CD4-positive, alpha-beta T cell (primary cell): ENCODE measurements at regions not wholly inside any gene's neighbourhood (a gene's known extent, or its start where the extent isn't known, plus 50 kb on each side); places are given as distances from the start of the nearest gene placed in this dataset.

Source experiments
- ATAC-seq: fragments of 200-7000 bp; cut with Tn5 transposase; one replicate; pipeline ENCODE4 v1.10.0; 2022; ENCODE audit warnings: mild to moderate bottlenecking; ENCODE audit not compliant: poor library complexity
- CTCF ChIA-PET: fragments of 350-600 bp; sonication (Branson Sonifier 250); formaldehyde crosslinking; loops from one replicate; lab custom pipeline; 2021; ENCODE audit warnings: antibody characterized with exemption, inconsistent platforms; lab: Charles Lee
- POLR2A ChIA-PET: fragments of 350-600 bp; sonication (Branson Sonifier 250); formaldehyde crosslinking; loops from one replicate; lab custom pipeline; 2021; ENCODE audit warnings: antibody characterized with exemption, inconsistent platforms; lab: Charles Lee
- DNase-seq, 14 experiments: peaks; one replicate each; pipeline ENCODE4 v3.0.0-alpha.2; 2013 to 2020; ENCODE audit warnings: mixed read lengths in 2 of 14
- H3K27ac ChIP-seq, 2 donors: one replicate each; pipeline versions ENCODE4 v1.5.1 to v1.7.0; 2013; ENCODE audit warnings: low read length in 2 of 2, low read depth in 1 of 2, mild to moderate bottlenecking in 1 of 2
- H3K27me3 ChIP-seq, 2 experiments: 1 replicate in 1 of 2; 2 replicates in 1 of 2; pipeline versions ENCODE4 v1.6.1 to v1.7.0; 2013; ENCODE audit warnings: low read length in 2 of 2, control low read depth in 1 of 2, mild to moderate bottlenecking in 1 of 2, moderate library complexity in 1 of 2; ENCODE audit not compliant: insufficient read depth in 2 of 2, control insufficient read depth in 1 of 2
- H3K36me3 ChIP-seq: one replicate; pipeline ENCODE4 v1.6.1; 2013; ENCODE audit warnings: low read length, control low read depth; ENCODE audit not compliant: insufficient read depth
- H3K4me1 ChIP-seq: one replicate; pipeline ENCODE4 v1.6.1; 2013; ENCODE audit warnings: low read length, control low read depth; ENCODE audit not compliant: insufficient read depth
- H3K4me3 ChIP-seq: one replicate; pipeline ENCODE4 v1.5.1; 2013; ENCODE audit warnings: mild to moderate bottlenecking, low read length, moderate library complexity
- H3K9me3 ChIP-seq, 2 experiments: 1 replicate in 1 of 2; 2 replicates in 1 of 2; pipeline versions ENCODE4 v1.6.1 to v1.7.0; 2013; ENCODE audit warnings: low read length in 2 of 2, mild to moderate bottlenecking in 2 of 2, control low read depth in 1 of 2, moderate library complexity in 1 of 2; ENCODE audit not compliant: control insufficient read depth in 1 of 2, insufficient read depth in 1 of 2
- H3K27ac Mint-ChIP-seq: one replicate; pipeline ENCODE4 v1.8.0; 2020; ENCODE audit warnings: mixed read lengths
- H3K27me3 Mint-ChIP-seq: one replicate; pipeline ENCODE4 v1.8.0; 2021; ENCODE audit warnings: mixed read lengths
- H3K36me3 Mint-ChIP-seq: one replicate; pipeline ENCODE4 v1.8.0; 2021; ENCODE audit warnings: low read depth, mixed read lengths
- H3K4me1 Mint-ChIP-seq: one replicate; pipeline ENCODE4 v1.8.0; 2021; ENCODE audit warnings: low read depth, mixed read lengths
- H3K4me3 Mint-ChIP-seq: one replicate; pipeline ENCODE4 v1.8.0; 2020; ENCODE audit warnings: mild to moderate bottlenecking, mixed read lengths
- H3K9me3 Mint-ChIP-seq: one replicate; pipeline ENCODE4 v1.8.0; 2020; ENCODE audit warnings: mixed read lengths
- CTCF ChIP-seq: fragments of 200-600 bp; IDR thresholded peaks from one replicate; pipeline ENCODE4 v1.8.0; 2022; ENCODE audit warnings: antibody characterized with exemption, mild to moderate bottlenecking
- intact Hi-C, 2 experiments: fragments of 100-400 bp; cut with DNase I in 1 of 2; cut with micrococcal nuclease in 1 of 2; formaldehyde crosslinking; loops; one replicate each; pipeline versions ENCODE4 v1.15.1 to v1.9.0; 2023 to 2025; cut with DNase I, micrococcal nuclease

DNA sequence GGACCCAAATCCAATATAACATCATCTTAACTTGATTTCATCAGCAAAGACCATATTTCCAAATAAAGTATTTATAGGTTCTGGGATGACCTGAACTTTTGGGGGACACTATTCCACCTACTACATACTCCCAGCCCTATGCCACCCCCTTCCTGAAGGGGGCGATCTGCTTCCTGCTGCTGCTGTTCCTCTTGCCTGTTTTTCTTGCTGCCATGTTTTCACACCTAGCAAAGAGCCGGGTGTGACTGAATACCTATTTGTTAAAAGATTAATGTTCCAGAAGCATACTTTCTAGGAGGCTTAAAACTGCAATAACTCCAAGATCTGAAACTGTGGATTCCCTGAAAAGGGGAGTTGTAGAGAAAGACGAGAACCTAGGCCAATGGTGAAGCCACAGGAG lies 89.7 kb downstream of the ICOS start:
- intact Hi-C loops, result loop anchor here in 1 of 2 experiments (5.0 kb wide), 1 partner anchor 151 kb away; no protein-coding TSS in a partner anchor
- POLR2A ChIA-PET, result interaction anchor here (1.0 kb wide), 1 partner anchor 27 kb away, joined by 3 read pairs; no protein-coding TSS in a partner anchor

GRCh38 chr2:204027091-204027490 lies 90.5 kb downstream of the ICOS start:
- no peak for TF ChIP-seq CTCF
- CTCF ChIA-PET, result no interaction called here
- no peaks in the 10 kb centered on the region for H3K27me3 ChIP-seq
- H3K27ac ChIP-seq, result no peak overlapping the region
- H3K9me3 ChIP-seq, result no peaks in the 10 kb centered on the region
- Mint-ChIP-seq H3K4me3 (no peak overlapping the region), H3K36me3 (no peaks in the 10 kb centered on the region), H3K27ac (peak overlapping the region; percentile 78), H3K4me1 (peaks cover 29% of the 10 kb centered on the region), H3K9me3 (no peaks in the 10 kb centered on the region), H3K27me3 (no peaks in the 10 kb centered on the region)
- no peaks in the 10 kb centered on the region for H3K36me3 ChIP-seq
- no peak overlapping the region for H3K4me3 ChIP-seq
- intact Hi-C loops, result loop anchor here in 1 of 2 experiments (5.0 kb wide), 1 partner anchor 150 kb away; no protein-coding TSS in a partner anchor
- peaks cover 22% of the 10 kb centered on the region for H3K4me1 ChIP-seq
- ATAC-seq, result peak; percentile 78
- POLR2A ChIA-PET, result interaction anchor here (1.0 kb wide), 1 partner anchor 27 kb away, joined by 3 read pairs; no protein-coding TSS in a partner anchor
- DNase-seq, result peak in 6 of 14 experiments; percentile 8 to 72 (median 45)

More for the DNA sequence above, 89.7 kb downstream of the ICOS start:
- Histone ChIP-seq H3K36me3 (no peaks in the 10 kb centered on the region), H3K4me1 (peaks cover 22% of the 10 kb centered on the region), H3K27me3 (no peaks in the 10 kb centered on the region), H3K9me3 (no peaks in the 10 kb centered on the region), H3K27ac (no peak overlapping the region), H3K4me3 (no peak overlapping the region)
- ATAC-seq (no peak), DNase-seq (no peak)
- Mint-ChIP-seq H3K4me1 (peaks cover 29% of the 10 kb centered on the region), H3K9me3 (no peaks in the 10 kb centered on the region), H3K27ac (peak overlapping the region; percentile 78), H3K4me3 (no peak overlapping the region), H3K36me3 (no peaks in the 10 kb centered on the region), H3K27me3 (no peaks in the 10 kb centered on the region)
- TF ChIP-seq CTCF, result no peak
- CTCF ChIA-PET, result no interaction called here

DNA sequence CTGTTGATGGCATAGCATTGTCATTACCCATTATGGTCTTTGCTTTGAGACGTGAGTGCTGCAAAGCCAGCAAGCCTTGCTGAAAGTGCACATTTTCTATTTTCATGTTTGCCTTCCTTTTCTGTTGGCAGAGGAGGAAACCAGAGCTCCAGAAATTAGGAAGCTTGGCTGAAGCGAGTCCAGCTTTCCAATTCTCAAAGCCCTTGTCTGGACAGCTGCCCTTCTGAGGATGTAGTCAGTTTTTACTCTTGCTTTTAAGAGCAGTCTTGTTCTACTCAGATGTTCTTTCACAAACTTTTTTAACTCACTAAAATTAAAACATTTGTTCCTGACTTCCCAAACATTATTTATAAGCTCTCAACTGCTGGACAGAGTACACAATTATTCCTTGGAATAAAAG lies 93.8 kb downstream of the ICOS start:
- intact Hi-C loops, result no loop called here
- H3K4me1 ChIP-seq, result peaks cover 15% of the 10 kb centered on the region
- DNase-seq (no peak), ATAC-seq (no peak)
- Mint-ChIP-seq H3K9me3 (no peaks in the 10 kb centered on the region), H3K4me3 (no peak overlapping the region), H3K4me1 (peaks cover 14% of the 10 kb centered on the region), H3K36me3 (no peaks in the 10 kb centered on the region), H3K27me3 (no peaks in the 10 kb centered on the region), H3K27ac (no peak overlapping the region)
- no peak for TF ChIP-seq CTCF
- no peak overlapping the region for H3K27ac ChIP-seq
- POLR2A ChIA-PET, result no interaction called here
- CTCF ChIA-PET, result interaction anchor here (2.4 kb wide), 1 partner anchor 15 kb away, joined by 6 read pairs; no protein-coding TSS in a partner anchor
- no peaks in the 10 kb centered on the region for H3K36me3 ChIP-seq
- no peaks in the 10 kb centered on the region for H3K27me3 ChIP-seq
- H3K4me3 ChIP-seq, result no peak overlapping the region
- no peaks in the 10 kb centered on the region for H3K9me3 ChIP-seq
